MM.1S (cell line): ENCODE measurements at regions not wholly inside any gene's neighbourhood (a gene's known extent, or its start where the extent isn't known, plus 50 kb on each side); places are given as distances from the start of the nearest gene placed in this dataset.

ENCODE experiments used
- EZH2 ChIP-seq: fragments of 300-600 bp; sonication (generic); optimal IDR thresholded peaks from 2 replicates; pipeline ENCODE3; 2017; ENCODE audit warnings: low read depth, mild to moderate bottlenecking, antibody characterized with exemption, low read length, mixed read lengths
- EZH2phosphoT487 ChIP-seq: fragments of 300-600 bp; sonication (generic); IDR thresholded peaks from 2 replicates; pipeline ENCODE4 v1.6.1; 2018; ENCODE audit warnings: antibody characterized with exemption, low read length
- TF ChIP-seq, protein P1 (sequence below): fragments of 300-600 bp; sonication (generic); IDR thresholded peaks from 2 replicates; pipeline ENCODE4 v1.5.1; 2016; ENCODE audit warnings: antibody characterized with exemption, low read length, mixed read lengths

GRCh38 chr1:5329068-5329739 lies 663.0 kb downstream of the NPHP4 start:
- TF ChIP-seq, protein P1, sequence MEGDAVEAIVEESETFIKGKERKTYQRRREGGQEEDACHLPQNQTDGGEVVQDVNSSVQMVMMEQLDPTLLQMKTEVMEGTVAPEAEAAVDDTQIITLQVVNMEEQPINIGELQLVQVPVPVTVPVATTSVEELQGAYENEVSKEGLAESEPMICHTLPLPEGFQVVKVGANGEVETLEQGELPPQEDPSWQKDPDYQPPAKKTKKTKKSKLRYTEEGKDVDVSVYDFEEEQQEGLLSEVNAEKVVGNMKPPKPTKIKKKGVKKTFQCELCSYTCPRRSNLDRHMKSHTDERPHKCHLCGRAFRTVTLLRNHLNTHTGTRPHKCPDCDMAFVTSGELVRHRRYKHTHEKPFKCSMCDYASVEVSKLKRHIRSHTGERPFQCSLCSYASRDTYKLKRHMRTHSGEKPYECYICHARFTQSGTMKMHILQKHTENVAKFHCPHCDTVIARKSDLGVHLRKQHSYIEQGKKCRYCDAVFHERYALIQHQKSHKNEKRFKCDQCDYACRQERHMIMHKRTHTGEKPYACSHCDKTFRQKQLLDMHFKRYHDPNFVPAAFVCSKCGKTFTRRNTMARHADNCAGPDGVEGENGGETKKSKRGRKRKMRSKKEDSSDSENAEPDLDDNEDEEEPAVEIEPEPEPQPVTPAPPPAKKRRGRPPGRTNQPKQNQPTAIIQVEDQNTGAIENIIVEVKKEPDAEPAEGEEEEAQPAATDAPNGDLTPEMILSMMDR, result no peak
- TF ChIP-seq EZH2 (no peak), EZH2phosphoT487 (no peak)
